GM18858 (cell line): ENCODE measurements at regions not wholly inside any gene's neighbourhood (a gene's known extent, or its start where the extent isn't known, plus 50 kb on each side); places are given as distances from the start of the nearest gene placed in this dataset.

Experiments used
- ATAC-seq: cut with Tn5 transposase; IDR thresholded peaks from one replicate; pipeline ENCODE4 v1.9.1; 2021; ENCODE audit not compliant: unreplicated experiment

GRCh38 chr14:86597279-86597678 is 1067.3 kb downstream of the FLRT2 start:
- ATAC-seq: no peak

GRCh38 chr14:86596024-86596423 is 1066.1 kb downstream of the FLRT2 start:
- no peak for ATAC-seq

- ATAC-seq: no peak
These were observed 1045.2 kb downstream of the FLRT2 start for GRCh38 chr14:86575141-86575540.

- ATAC-seq: no peak
These were observed 1044.8 kb downstream of the FLRT2 start for GRCh38 chr14:86574778-86575129.

GRCh38 chr14:86574051-86574777 is 1044.3 kb downstream of the FLRT2 start:
- no peak for ATAC-seq

- ATAC-seq: no peak
These were observed 1040.4 kb downstream of the FLRT2 start for GRCh38 chr14:86570371-86570770.

- ATAC-seq: no peak
These were observed 1013.6 kb downstream of the FLRT2 start for GRCh38 chr14:86543521-86543920.

GRCh38 chr14:86541972-86542371 is 1012.0 kb downstream of the FLRT2 start:
- ATAC-seq: no peak

GRCh38 chr14:86540636-86541247 is 1010.8 kb downstream of the FLRT2 start:
- ATAC-seq: no peak

GRCh38 chr14:86539361-86540070 is 1009.6 kb downstream of the FLRT2 start:
- ATAC-seq: no peak

GRCh38 chr14:86533834-86534233 is 1003.9 kb downstream of the FLRT2 start:
- ATAC-seq: no peak

- ATAC-seq: no peak
These were observed 1002.3 kb downstream of the FLRT2 start for GRCh38 chr14:86532219-86532618.

GRCh38 chr14:86530457-86530856 is 1000.5 kb downstream of the FLRT2 start:
- no peak for ATAC-seq

GRCh38 chr14:86527312-86527711 is 997.4 kb downstream of the FLRT2 start:
- no peak for ATAC-seq

- no peak for ATAC-seq
These were observed 995.7 kb downstream of the FLRT2 start for GRCh38 chr14:86525673-86526072.

- ATAC-seq: no peak
These were observed 991.9 kb downstream of the FLRT2 start for GRCh38 chr14:86521843-86522242.

- no peak for ATAC-seq
These were observed 991.2 kb downstream of the FLRT2 start for GRCh38 chr14:86521031-86521730.

- ATAC-seq: no peak
These were observed 988.4 kb downstream of the FLRT2 start for GRCh38 chr14:86518298-86518697.

- ATAC-seq: no peak
These were observed 985.3 kb downstream of the FLRT2 start for GRCh38 chr14:86515195-86515594.

GRCh38 chr14:86513564-86513963 is 983.6 kb downstream of the FLRT2 start:
- ATAC-seq: no peak

GRCh38 chr14:86513056-86513455 is 983.1 kb downstream of the FLRT2 start:
- no peak for ATAC-seq

- no peak for ATAC-seq
These were observed 980.5 kb downstream of the FLRT2 start for GRCh38 chr14:86510491-86510890.
